ENCODE measurements at regions not wholly inside any gene's neighbourhood (a gene's known extent, or its start where the extent isn't known, plus 50 kb on each side); places are given as distances from the start of the nearest gene placed in this dataset.
A peak's percentile ranks its signal among the peaks of the same experiment; 100 is the strongest.

GRCh38 chr18:22847392-22847791 lies 85.7 kb upstream of the RBBP8 start:
- H3K27ac Mint-ChIP-seq, result no peak overlapping the region
- intact Hi-C loops (cut with micrococcal nuclease), result no loop called here
- no peak overlapping the region for H3K4me3 Mint-ChIP-seq
- H3K27me3 Mint-ChIP-seq (ENCODE audit: insufficient read depth), result peaks cover 19% of the 10 kb centered on the region
- no peaks in the 10 kb centered on the region for H3K36me3 Mint-ChIP-seq (ENCODE audit: low read depth)
- no peak for DNase-seq (ENCODE audit: low spot score)
- no peaks in the 10 kb centered on the region for H3K4me1 Mint-ChIP-seq (ENCODE audit: low read depth)
- H3K9me3 Mint-ChIP-seq, result no peaks in the 10 kb centered on the region

GRCh38 chr18:22847867-22848451 lies 85.2 kb upstream of the RBBP8 start:
- H3K4me3 Mint-ChIP-seq, result no peak overlapping the region
- H3K27ac Mint-ChIP-seq, result no peak overlapping the region
- no peaks in the 10 kb centered on the region for H3K36me3 Mint-ChIP-seq (ENCODE audit: low read depth)
- H3K27me3 Mint-ChIP-seq (ENCODE audit: insufficient read depth), result peaks cover 23% of the 10 kb centered on the region
- no peak for DNase-seq (ENCODE audit: low spot score)
- H3K9me3 Mint-ChIP-seq, result no peaks in the 10 kb centered on the region
- intact Hi-C loops (cut with micrococcal nuclease), result no loop called here
- H3K4me1 Mint-ChIP-seq (ENCODE audit: low read depth), result no peaks in the 10 kb centered on the region

- H3K4me1 Mint-ChIP-seq (ENCODE audit: low read depth), result no peaks in the 10 kb centered on the region
Measured at GRCh38 chr18:22848615-22849014, 84.5 kb upstream of the RBBP8 start.

GRCh38 chr18:22856870-22857269 lies 76.3 kb upstream of the RBBP8 start:
- H3K27ac Mint-ChIP-seq, result no peak overlapping the region
- intact Hi-C loops (cut with micrococcal nuclease), result no loop called here
- no peaks in the 10 kb centered on the region for H3K9me3 Mint-ChIP-seq
- DNase-seq (ENCODE audit: low spot score), result no peak
- peaks cover 35% of the 10 kb centered on the region for H3K27me3 Mint-ChIP-seq (ENCODE audit: insufficient read depth)
- H3K4me3 Mint-ChIP-seq, result no peak overlapping the region
- no peaks in the 10 kb centered on the region for H3K36me3 Mint-ChIP-seq (ENCODE audit: low read depth)
- H3K4me1 Mint-ChIP-seq (ENCODE audit: low read depth), result no peaks in the 10 kb centered on the region

More at GRCh38 chr18:22848615-22849014, 84.5 kb upstream of the RBBP8 start:
- Mint-ChIP-seq H3K27ac (no peak overlapping the region), H3K36me3 (ENCODE audit: low read depth) (no peaks in the 10 kb centered on the region), H3K27me3 (ENCODE audit: insufficient read depth) (peaks cover 23% of the 10 kb centered on the region), H3K4me3 (no peak overlapping the region), H3K9me3 (no peaks in the 10 kb centered on the region)
- intact Hi-C loops (cut with micrococcal nuclease), result no loop called here
- DNase-seq (ENCODE audit: low spot score), result no peak

GRCh38 chr18:22858121-22858520 lies 75.0 kb upstream of the RBBP8 start:
- Mint-ChIP-seq H3K27me3 (ENCODE audit: insufficient read depth) (peaks cover 26% of the 10 kb centered on the region), H3K27ac (no peak overlapping the region), H3K36me3 (ENCODE audit: low read depth) (no peaks in the 10 kb centered on the region), H3K9me3 (no peaks in the 10 kb centered on the region), H3K4me1 (ENCODE audit: low read depth) (no peaks in the 10 kb centered on the region), H3K4me3 (no peak overlapping the region)
- no peak for DNase-seq (ENCODE audit: low spot score)
- intact Hi-C loops (cut with micrococcal nuclease), result no loop called here

- no peaks in the 10 kb centered on the region for H3K4me1 Mint-ChIP-seq (ENCODE audit: low read depth)
- H3K9me3 Mint-ChIP-seq, result no peaks in the 10 kb centered on the region
- H3K36me3 Mint-ChIP-seq (ENCODE audit: low read depth), result no peaks in the 10 kb centered on the region
- H3K27me3 Mint-ChIP-seq (ENCODE audit: insufficient read depth), result peaks cover 49% of the 10 kb centered on the region
- no peak overlapping the region for H3K4me3 Mint-ChIP-seq
- intact Hi-C loops (cut with micrococcal nuclease), result no loop called here
- H3K27ac Mint-ChIP-seq, result no peak overlapping the region
- no peak for DNase-seq (ENCODE audit: low spot score)
Measured at GRCh38 chr18:22860807-22861206, 72.3 kb upstream of the RBBP8 start.

- Mint-ChIP-seq H3K27ac (no peak overlapping the region), H3K4me1 (ENCODE audit: low read depth) (no peaks in the 10 kb centered on the region), H3K36me3 (ENCODE audit: low read depth) (no peaks in the 10 kb centered on the region), H3K9me3 (no peaks in the 10 kb centered on the region), H3K4me3 (no peak overlapping the region), H3K27me3 (ENCODE audit: insufficient read depth) (peaks cover 45% of the 10 kb centered on the region)
- DNase-seq (ENCODE audit: low spot score), result no peak
- intact Hi-C loops (cut with micrococcal nuclease), result no loop called here
Measured at GRCh38 chr18:22865354-22866116, 67.6 kb upstream of the RBBP8 start.

- DNase-seq (ENCODE audit: low spot score), result no peak
- no peak overlapping the region for H3K27ac Mint-ChIP-seq
Measured at GRCh38 chr18:22868831-22869230, 64.3 kb upstream of the RBBP8 start.

GRCh38 chr18:22871809-22872525 lies 61.2 kb upstream of the RBBP8 start:
- Mint-ChIP-seq H3K4me1 (ENCODE audit: low read depth) (peaks cover 13% of the 10 kb centered on the region), H3K4me3 (no peak overlapping the region), H3K27me3 (ENCODE audit: insufficient read depth) (peaks cover 5% of the 10 kb centered on the region), H3K27ac (no peak overlapping the region), H3K36me3 (ENCODE audit: low read depth) (no peaks in the 10 kb centered on the region), H3K9me3 (no peaks in the 10 kb centered on the region)
- no peak for DNase-seq (ENCODE audit: low spot score)
- intact Hi-C loops (cut with micrococcal nuclease), result no loop called here

More at GRCh38 chr18:22868831-22869230, 64.3 kb upstream of the RBBP8 start:
- Mint-ChIP-seq H3K9me3 (no peaks in the 10 kb centered on the region), H3K4me3 (no peak overlapping the region), H3K27me3 (ENCODE audit: insufficient read depth) (peaks cover 29% of the 10 kb centered on the region), H3K36me3 (ENCODE audit: low read depth) (no peaks in the 10 kb centered on the region), H3K4me1 (ENCODE audit: low read depth) (peaks cover 13% of the 10 kb centered on the region)
- intact Hi-C loops (cut with micrococcal nuclease), result no loop called here

GRCh38 chr18:22872900-22873537 lies 60.1 kb upstream of the RBBP8 start:
- H3K36me3 Mint-ChIP-seq (ENCODE audit: low read depth), result no peaks in the 10 kb centered on the region
- no peaks in the 10 kb centered on the region for H3K9me3 Mint-ChIP-seq
- DNase-seq (ENCODE audit: low spot score), result no peak
- peak overlapping the region; percentile 26 for H3K27ac Mint-ChIP-seq
- peak overlapping the region; percentile 35 for H3K4me3 Mint-ChIP-seq
- intact Hi-C loops (cut with micrococcal nuclease), result no loop called here
- H3K27me3 Mint-ChIP-seq (ENCODE audit: insufficient read depth), result peaks cover 3% of the 10 kb centered on the region
- H3K4me1 Mint-ChIP-seq (ENCODE audit: low read depth), result peaks cover 13% of the 10 kb centered on the region

- DNase-seq (ENCODE audit: low spot score), result no peak
- H3K27ac Mint-ChIP-seq, result no peak overlapping the region
- no peaks in the 10 kb centered on the region for H3K9me3 Mint-ChIP-seq
- intact Hi-C loops (cut with micrococcal nuclease), result no loop called here
- H3K4me3 Mint-ChIP-seq, result no peak overlapping the region
- H3K27me3 Mint-ChIP-seq (ENCODE audit: insufficient read depth), result peaks cover 7% of the 10 kb centered on the region
- H3K36me3 Mint-ChIP-seq (ENCODE audit: low read depth), result no peaks in the 10 kb centered on the region
- no peaks in the 10 kb centered on the region for H3K4me1 Mint-ChIP-seq (ENCODE audit: low read depth)
Measured at GRCh38 chr18:22879293-22879692, 53.8 kb upstream of the RBBP8 start.

- intact Hi-C loops (cut with micrococcal nuclease), result no loop called here
- Mint-ChIP-seq H3K27me3 (ENCODE audit: insufficient read depth) (peaks cover 11% of the 10 kb centered on the region), H3K4me3 (no peak overlapping the region), H3K4me1 (ENCODE audit: low read depth) (no peaks in the 10 kb centered on the region), H3K27ac (no peak overlapping the region), H3K9me3 (no peaks in the 10 kb centered on the region), H3K36me3 (ENCODE audit: low read depth) (no peaks in the 10 kb centered on the region)
- DNase-seq (ENCODE audit: low spot score), result no peak
Measured at GRCh38 chr18:22882084-22882483, 51.0 kb upstream of the RBBP8 start.

GRCh38 chr18:22883179-22883578 lies 49.9 kb upstream of the RBBP8 start:
- Mint-ChIP-seq H3K4me3 (no peak overlapping the region), H3K27ac (no peak overlapping the region), H3K36me3 (ENCODE audit: low read depth) (no peaks in the 10 kb centered on the region), H3K27me3 (ENCODE audit: insufficient read depth) (peaks cover 12% of the 10 kb centered on the region), H3K9me3 (no peaks in the 10 kb centered on the region), H3K4me1 (ENCODE audit: low read depth) (no peaks in the 10 kb centered on the region)
- intact Hi-C loops (cut with micrococcal nuclease), result no loop called here
- no peak for DNase-seq (ENCODE audit: low spot score)

All from activated T-helper 1 cell treated with anti-CD3 and anti-CD28 coated beads, Interleukin-12 subunit alpha, Interleukin-12 subunit beta, Interleukin-2, Interleukin-4 antibody, amounts not matched to agents 30 ng/mL and 10 ng/mL and 1 ng/mL, durations not matched to agents 14 hours and 24 hours and 36 hours (primary cell).